COLO829 (cell line): ENCODE measurements at regions not wholly inside any gene's neighbourhood (a gene's known extent, or its start where the extent isn't known, plus 50 kb on each side); places are given as distances from the start of the nearest gene placed in this dataset.
"Not testable (repeated sequence)": the region's sequence is repeated elsewhere in the genome, so short reads cannot be mapped to it uniquely, and the experiment has no call there.

Experiments used
- DNase-seq: peaks from one replicate; pipeline ENCODE4 v3.0.0; 2012; ENCODE audit warnings: low spot score

DNA sequence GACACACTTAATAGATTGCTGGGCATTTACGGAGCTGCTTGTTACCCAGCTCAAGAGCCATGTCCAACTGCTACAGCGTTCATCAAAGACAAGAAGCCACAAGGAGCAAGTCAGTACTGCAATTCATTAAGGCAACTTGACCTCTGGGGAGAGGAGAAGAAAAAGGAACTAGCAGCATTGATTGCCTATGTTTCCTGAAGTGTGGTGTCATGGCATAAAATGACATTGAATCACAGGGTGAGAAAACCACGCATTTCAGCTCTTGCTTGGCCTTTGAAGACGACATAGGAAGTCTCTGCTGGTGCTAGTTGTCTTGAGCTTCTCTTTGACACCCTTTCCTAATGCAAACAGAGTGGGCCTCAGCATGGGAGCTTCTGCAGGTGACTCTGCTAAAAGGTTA, 139.1 kb downstream of the CDH26 start:
- DNase-seq = no peak

GRCh38 chr20:60100780-60101179, 142.6 kb downstream of the CDH26 start:
- DNase-seq = no peak

- no peak for DNase-seq
These were observed 143.1 kb downstream of the CDH26 start for GRCh38 chr20:60101201-60101890.

GRCh38 chr20:60101891-60102281, 143.7 kb downstream of the CDH26 start:
- DNase-seq = no peak

DNA sequence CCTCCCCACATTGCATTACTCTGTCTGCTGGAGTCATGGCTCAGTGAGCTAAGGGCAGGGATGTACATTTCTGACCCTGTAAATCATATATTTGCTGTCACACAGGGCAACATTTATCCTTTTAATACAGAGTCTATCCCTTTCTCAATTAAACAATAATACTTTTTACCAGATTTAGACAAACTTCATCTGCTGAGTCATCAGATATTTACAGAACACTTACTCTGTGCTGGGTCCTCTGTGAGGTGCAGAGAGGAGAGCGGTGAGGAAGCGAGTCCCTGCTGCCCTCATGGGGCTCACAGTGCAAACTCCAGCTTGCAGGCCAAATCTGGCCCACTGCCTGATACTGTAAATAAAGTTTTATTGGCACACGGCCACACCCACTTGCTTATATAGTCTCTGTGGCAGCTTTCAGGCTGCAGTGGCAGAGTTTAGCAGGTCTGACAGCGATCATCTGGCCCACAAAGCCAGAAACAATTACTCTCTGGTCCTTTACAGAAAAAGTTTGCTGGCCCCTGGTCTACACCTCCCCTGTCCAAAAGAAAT, 144.5 kb downstream of the CDH26 start:
- DNase-seq = no peak

DNA sequence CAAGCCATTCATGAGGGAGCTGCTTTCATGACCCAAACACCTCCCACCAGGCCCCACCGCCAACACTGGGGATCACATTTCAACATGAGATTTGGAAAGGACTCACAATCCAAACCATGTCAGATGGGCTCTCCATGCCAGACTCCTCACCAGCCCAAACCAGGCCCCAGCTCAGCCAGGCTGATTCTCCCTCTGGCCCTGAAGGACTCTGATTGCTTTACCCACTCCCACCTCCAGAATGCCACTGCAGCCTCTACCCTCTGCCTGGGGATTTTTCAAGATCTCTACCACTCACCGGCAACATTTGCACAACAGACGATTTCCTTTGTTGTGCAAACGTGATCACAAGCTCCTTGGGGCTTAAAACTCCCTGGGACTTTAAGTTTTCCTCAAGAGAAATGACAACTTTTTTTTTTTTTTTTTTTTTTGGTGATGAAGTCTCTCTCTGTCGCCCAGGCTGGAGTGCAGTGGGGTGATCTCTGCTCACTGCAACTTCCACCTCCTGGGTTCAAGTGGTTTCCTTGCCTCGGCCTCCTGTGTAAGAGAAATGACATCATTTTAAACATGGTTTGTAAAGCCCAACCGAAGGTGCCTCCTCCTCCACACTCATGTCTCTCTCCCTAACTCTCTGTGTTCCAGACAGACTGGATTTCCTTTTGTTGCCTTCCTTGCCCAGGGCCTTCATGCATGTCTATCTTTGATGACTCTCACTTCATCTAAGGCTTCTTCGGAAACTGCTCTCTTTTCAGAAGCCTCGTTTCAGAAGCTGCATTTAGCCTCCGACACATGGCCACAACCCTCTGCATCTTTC, 147.0 kb downstream of the CDH26 start:
- no peak for DNase-seq

GRCh38 chr20:60106186-60106585, 148.0 kb downstream of the CDH26 start:
- not testable (repeated sequence) for DNase-seq

GRCh38 chr20:60107621-60108390, 149.6 kb downstream of the CDH26 start:
- DNase-seq = no peak

DNA sequence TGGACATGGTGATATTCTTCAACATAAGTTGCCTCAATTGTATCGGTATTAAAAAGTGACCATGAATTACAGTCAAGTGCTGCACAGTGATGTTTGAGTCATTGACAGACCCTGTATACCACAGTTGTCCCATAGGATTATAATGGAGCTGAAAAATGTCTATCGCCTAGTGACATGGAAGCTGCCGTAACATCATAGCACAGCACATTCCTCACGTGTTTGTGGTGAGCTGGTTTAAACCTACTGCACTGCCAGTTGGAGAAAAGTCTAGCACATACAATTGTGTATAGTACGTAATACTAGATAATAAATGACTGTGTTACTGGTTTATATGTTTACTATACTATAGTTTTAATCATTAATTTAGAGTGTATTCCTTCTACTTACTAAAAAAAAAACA, 150.2 kb downstream of the CDH26 start:
- DNase-seq = no peak

DNA sequence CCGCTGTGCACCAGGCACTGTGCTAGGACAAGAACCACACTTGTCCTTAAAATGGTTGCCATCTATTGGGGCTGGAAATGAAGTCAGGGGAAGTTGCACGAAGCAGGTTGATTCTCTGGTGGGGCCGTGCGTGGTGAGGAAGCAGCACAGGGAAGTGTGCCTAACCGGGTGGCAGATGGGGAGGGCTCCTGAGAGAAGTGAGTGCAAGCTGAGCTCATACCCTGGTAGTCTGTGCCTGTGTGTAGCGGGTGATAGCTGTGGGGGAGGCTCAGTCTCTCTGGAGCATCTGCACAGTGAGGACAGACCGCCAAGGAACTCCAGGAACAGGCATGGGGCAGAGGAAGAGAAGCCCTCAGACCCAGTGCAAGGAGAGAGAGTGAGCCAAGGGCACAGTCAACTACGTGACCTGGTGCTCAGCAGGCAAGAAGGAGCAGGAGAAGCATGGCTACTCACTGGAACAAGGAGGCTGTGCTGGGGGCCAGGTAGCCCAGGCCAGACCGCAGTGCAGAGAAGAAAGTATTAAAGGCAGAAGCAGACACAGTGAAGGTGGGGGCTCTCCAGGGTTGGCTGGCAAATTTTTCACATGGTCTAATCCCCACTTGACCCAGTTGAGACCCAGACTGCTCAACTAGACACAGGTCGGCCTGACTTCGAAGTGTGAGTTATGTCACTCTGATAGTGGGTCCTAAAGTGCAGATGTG, 155.0 kb downstream of the CDH26 start:
- no peak for DNase-seq

DNA sequence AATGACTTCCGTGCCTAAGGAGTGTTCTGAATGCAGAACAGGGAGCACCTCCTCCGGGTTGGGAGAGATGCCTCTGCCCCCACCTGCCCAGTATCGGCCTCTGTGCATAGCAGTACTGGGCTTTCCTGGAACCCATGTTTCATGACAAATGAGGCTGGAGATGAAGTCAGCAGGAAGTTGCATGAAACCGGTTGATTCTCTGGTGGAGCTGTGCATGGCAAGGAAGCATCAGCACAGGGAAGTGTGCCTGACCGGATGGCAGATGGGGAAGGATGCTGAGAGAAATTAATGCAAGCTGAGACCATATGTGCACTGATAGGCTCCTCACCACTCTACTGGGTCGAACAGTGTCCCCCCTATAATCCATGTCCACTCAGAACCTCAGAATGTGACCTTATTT, 155.5 kb downstream of the CDH26 start:
- no peak for DNase-seq

DNA sequence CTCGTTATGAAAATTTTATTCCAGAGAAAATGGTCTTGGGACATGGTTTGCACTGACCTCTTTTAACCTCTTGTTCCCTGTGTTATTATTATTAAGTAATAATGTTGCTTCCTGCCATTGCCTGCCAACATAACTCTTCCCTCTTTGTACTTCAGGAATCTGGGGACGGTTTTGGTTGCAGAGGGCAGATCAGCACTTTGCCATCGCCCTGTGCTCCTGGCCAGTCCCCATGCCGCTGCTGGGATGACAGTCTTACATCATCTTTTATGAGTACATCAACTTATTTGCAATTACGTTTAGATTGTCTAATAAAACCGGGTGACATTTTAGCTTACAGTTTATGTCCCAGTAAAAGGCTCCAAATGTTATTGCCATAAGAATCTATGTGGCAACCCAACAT, 157.2 kb downstream of the CDH26 start:
- no peak for DNase-seq

- no peak for DNase-seq
These were observed 158.1 kb downstream of the CDH26 start for GRCh38 chr20:60116128-60116909.

- DNase-seq = no peak
These were observed 158.8 kb downstream of the CDH26 start for GRCh38 chr20:60117065-60117464.

DNA sequence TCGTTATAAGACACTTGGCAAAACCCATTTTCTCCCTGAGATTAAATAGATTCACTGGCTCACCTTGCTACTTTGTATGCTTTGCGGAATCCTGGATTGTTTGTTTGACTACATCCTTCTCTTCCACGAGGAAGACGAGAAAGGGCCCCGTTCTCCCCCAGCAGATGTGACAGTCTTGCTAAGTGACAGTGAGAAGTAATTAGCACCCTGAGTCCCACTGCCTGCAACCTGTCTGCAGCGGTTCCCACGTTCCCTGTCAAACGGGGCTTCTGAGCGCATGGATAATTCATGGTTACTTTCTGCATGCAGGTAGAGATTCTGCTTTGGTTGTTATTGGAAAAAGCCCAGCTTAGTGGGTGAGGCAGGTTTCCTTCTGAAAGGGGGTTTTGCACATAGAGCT, 163.7 kb downstream of the CDH26 start:
- DNase-seq = no peak

DNA sequence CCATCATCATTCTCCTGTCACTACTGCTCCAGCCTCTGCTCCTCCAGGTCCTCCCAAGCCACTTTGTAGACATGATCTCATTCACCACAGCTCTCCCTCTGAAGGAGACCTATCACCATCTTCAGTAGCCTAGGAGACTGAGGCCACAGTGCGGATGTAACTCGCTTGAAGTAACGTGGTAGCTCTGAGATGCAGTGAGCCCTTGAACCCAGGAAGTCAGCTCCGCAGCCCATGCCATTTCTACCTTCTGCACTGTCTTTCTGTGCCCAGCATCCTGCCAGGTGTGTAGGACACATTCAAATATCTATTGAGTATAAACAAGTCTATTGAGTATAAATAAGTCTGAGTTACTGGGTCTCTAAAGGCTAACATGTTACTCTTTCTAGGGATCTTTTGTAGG, 164.4 kb downstream of the CDH26 start:
- DNase-seq = no peak

GRCh38 chr20:60123096-60123495, 164.9 kb downstream of the CDH26 start:
- no peak for DNase-seq

GRCh38 chr20:60123652-60124051, 165.4 kb downstream of the CDH26 start:
- no peak for DNase-seq

DNA sequence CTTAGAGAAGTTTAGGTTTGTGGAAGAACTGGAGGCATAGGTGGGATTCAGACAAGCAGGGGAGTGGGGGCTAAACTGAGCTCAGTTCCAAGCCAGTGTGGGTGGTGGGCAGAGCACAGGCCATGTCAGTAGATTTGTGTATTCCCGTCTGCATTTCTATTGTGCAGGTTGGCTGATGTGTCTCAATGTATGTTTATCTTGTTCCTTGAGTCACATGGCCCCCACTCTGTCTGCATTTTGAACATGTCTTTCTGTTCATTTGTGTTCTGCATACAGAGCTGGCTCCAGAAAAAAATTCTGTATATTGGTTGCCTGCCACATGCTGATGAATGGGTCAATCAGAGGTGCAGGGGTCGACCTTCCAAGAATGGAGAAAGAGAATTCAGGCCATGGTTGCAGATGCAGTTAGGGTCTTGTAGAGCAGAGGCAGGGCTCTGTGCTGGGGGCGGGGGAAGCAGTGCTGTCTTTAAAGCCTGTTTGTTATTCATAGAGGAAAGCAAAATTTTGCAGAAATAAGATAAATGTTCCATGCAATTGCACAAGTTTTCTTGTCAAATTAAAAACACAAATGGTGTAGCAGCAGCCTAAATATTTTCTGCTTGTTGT, 166.7 kb downstream of the CDH26 start:
- no peak for DNase-seq

DNA sequence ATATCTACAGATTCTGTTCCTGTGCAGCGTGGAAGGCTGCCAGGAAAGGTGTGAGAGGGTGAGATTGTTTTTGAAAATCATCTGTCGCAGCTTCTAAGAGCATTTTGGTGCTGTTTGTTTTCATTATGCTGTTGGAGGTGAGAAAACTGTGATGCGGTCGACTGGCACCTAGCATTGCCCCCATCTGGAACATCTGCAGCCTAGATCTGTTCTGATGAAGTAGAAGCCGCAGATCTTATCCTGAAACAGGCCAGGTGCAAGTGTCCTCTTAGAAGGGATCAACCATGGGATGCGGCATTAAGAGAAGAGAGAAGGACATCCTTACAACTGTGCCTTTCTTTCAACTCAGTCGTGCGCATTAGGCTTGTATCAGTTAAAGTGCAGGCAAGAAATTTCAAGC, 167.3 kb downstream of the CDH26 start:
- no peak for DNase-seq

- DNase-seq = no peak
These were observed 168.8 kb downstream of the CDH26 start for GRCh38 chr20:60126975-60127374.
